HG03457 (cell line): ENCODE measurements at regions not wholly inside any gene's neighbourhood (a gene's known extent, or its start where the extent isn't known, plus 50 kb on each side); places are given as distances from the start of the nearest gene placed in this dataset.

Experiments
- ATAC-seq: cut with Tn5 transposase; IDR thresholded peaks from one replicate; pipeline ENCODE4 v1.9.1; 2021; ENCODE audit warnings: moderate number of reproducible peaks; ENCODE audit not compliant: unreplicated experiment

- no peak for ATAC-seq
These were observed 126.7 kb downstream of the DKK1 start for GRCh38 chr10:52440612-52441285.

GRCh38 chr10:52442576-52442975, 128.5 kb downstream of the DKK1 start:
- no peak for ATAC-seq

- no peak for ATAC-seq
These were observed 129.6 kb downstream of the DKK1 start for GRCh38 chr10:52443419-52444388.

GRCh38 chr10:52446391-52446790, 132.3 kb downstream of the DKK1 start:
- ATAC-seq = no peak

- no peak for ATAC-seq
These were observed 133.9 kb downstream of the DKK1 start for GRCh38 chr10:52447931-52448353.

GRCh38 chr10:52450762-52451291, 136.7 kb downstream of the DKK1 start:
- ATAC-seq = no peak

- no peak for ATAC-seq
These were observed 137.7 kb downstream of the DKK1 start for GRCh38 chr10:52451817-52452216.

GRCh38 chr10:52452600-52453493, 138.8 kb downstream of the DKK1 start:
- no peak for ATAC-seq

- no peak for ATAC-seq
These were observed 139.4 kb downstream of the DKK1 start for GRCh38 chr10:52453501-52453900.

- ATAC-seq = no peak
These were observed 140.4 kb downstream of the DKK1 start for GRCh38 chr10:52454491-52454890.

- no peak for ATAC-seq
These were observed 141.0 kb downstream of the DKK1 start for GRCh38 chr10:52455098-52455497.

GRCh38 chr10:52459097-52459496, 145.0 kb downstream of the DKK1 start:
- ATAC-seq = no peak

- no peak for ATAC-seq
These were observed 149.7 kb downstream of the DKK1 start for GRCh38 chr10:52463826-52464225.

- no peak for ATAC-seq
These were observed 150.5 kb downstream of the DKK1 start for GRCh38 chr10:52464368-52465124.

GRCh38 chr10:52465202-52465601, 151.1 kb downstream of the DKK1 start:
- ATAC-seq = no peak

- no peak for ATAC-seq
These were observed 152.4 kb downstream of the DKK1 start for GRCh38 chr10:52466464-52466863.

- ATAC-seq = no peak
These were observed 156.1 kb downstream of the DKK1 start for GRCh38 chr10:52469970-52470705.

GRCh38 chr10:52472406-52473146, 158.5 kb downstream of the DKK1 start:
- ATAC-seq = no peak

- no peak for ATAC-seq
These were observed 160.2 kb downstream of the DKK1 start for GRCh38 chr10:52474265-52474664.
